ENCODE measurements at regions not wholly inside any gene's neighbourhood (a gene's known extent, or its start where the extent isn't known, plus 50 kb on each side); places are given as distances from the start of the nearest gene placed in this dataset.
"Not testable (repeated sequence)": the region's sequence is repeated elsewhere in the genome, so short reads cannot be mapped to it uniquely, and the experiment has no call there.

DNA sequence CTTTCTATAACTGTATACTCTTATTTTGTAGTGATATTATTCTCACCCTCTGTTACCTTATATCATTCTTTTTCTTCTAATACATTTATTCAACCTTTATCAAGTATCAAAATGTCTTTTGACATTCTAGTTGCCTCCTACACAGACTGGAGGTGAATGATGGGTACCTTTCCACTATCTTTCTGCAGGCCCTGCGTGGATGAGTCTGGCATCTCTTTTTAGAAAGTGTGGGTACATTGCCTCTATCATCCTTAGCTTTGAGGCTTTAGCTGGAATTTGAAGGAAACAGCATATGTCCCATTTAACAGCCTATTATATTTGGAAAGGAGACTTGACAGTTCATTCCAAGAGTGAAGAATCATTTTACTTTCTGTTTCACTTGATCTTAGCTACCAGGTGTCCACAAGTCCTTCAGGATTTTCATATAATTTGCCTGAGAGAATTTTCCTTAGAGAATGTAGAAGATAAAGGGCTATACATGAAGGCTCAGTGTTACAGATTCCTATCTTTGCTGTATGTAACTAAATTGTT lies 192.0 kb downstream of the CWF19L2 start:
- TF ChIP-seq, protein P1, sequence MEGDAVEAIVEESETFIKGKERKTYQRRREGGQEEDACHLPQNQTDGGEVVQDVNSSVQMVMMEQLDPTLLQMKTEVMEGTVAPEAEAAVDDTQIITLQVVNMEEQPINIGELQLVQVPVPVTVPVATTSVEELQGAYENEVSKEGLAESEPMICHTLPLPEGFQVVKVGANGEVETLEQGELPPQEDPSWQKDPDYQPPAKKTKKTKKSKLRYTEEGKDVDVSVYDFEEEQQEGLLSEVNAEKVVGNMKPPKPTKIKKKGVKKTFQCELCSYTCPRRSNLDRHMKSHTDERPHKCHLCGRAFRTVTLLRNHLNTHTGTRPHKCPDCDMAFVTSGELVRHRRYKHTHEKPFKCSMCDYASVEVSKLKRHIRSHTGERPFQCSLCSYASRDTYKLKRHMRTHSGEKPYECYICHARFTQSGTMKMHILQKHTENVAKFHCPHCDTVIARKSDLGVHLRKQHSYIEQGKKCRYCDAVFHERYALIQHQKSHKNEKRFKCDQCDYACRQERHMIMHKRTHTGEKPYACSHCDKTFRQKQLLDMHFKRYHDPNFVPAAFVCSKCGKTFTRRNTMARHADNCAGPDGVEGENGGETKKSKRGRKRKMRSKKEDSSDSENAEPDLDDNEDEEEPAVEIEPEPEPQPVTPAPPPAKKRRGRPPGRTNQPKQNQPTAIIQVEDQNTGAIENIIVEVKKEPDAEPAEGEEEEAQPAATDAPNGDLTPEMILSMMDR (IDR thresholded peaks at IDR 0.05; ENCODE audit: insufficient read depth, missing control alignments): no peak
- FAIRE-seq (no peak), DNase-seq (ENCODE audit: insufficient read length, low spot score) (no peak)

DNA sequence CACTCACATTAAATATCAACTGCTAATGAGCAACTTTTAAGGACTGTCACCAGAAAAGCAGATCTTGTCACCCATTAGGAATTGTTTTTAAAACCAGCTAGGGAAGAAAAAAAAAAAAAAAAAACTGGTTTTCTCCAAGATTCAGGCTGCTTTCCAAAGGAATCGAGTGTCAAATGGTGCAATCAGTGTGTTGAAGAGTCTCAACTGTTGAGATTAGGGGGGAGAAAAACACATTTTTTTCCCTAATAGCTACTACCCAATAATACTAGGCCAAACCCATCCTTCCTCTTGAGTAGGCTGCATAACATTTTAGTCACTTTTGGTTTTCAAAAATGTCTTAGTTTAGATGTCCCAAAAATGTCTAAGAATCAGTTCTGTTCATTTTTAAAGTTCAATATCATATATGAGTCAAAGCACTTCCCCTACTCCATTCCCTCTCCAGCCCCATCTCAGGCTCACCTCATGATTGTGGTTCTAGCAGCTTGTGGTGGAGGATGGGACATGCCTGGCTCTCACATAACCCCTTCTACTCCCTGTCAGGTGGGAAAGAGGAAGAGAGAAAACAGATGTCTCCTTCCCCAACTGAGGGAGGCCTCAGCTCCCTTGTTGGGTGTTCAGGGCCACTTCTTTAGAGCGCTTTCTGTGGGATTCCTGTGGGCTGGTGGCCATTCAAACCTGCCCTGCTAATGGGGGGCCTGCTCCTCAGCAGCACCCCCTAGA lies 193.6 kb downstream of the CWF19L2 start:
- TF ChIP-seq, protein P1 (IDR thresholded peaks at IDR 0.05; ENCODE audit: insufficient read depth, missing control alignments): no peak
- no peak for FAIRE-seq

DNA sequence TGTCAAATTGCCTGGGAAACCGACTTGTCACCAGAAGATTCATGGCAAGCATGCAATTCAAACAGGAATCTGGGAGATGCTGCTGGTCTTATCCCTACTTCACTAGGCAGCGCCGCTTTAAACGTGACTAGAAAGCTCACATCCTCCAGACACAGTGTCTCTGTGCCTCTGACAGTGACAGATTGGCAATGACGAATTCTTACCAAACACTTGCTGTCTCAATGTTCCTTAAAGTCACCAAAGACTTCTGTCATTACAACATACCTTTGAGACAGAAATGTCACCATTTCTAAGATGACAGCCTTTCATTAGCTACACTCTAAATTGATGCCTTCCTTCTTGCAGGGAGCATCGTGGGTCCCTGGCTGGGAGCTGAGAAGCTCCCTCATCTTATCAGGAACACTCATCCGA lies 197.8 kb downstream of the CWF19L2 start:
- DNase-seq (ENCODE audit: insufficient read length, low spot score) (no peak), FAIRE-seq (no peak)
- TF ChIP-seq, protein P1 (IDR thresholded peaks at IDR 0.05; ENCODE audit: insufficient read depth, missing control alignments): no peak

More for the DNA sequence above, 193.6 kb downstream of the CWF19L2 start:
- DNase-seq (ENCODE audit: insufficient read length, low spot score): no peak

DNA sequence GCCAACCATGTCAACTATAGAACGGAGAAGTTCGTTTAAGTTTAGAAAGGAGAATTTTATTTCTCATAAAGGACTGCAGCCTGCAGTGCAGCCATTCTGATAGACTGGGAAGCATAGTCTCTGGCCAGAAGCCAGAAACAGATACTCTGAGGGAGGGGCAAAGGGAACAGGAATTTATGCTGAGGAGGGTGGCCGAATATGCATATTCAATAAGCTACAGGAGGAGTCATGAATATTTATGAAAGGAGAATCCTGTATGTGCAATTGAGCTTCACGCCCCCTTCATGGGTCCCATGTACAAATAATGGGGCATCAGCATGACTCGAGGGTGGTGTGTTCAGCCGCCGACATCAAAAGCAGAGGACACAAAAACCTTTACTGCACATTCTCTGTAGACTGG lies 199.9 kb downstream of the CWF19L2 start:
- TF ChIP-seq, protein P1 (IDR thresholded peaks at IDR 0.05; ENCODE audit: insufficient read depth, missing control alignments): no peak
- DNase-seq (ENCODE audit: insufficient read length, low spot score) (no peak), FAIRE-seq (no peak)

DNA sequence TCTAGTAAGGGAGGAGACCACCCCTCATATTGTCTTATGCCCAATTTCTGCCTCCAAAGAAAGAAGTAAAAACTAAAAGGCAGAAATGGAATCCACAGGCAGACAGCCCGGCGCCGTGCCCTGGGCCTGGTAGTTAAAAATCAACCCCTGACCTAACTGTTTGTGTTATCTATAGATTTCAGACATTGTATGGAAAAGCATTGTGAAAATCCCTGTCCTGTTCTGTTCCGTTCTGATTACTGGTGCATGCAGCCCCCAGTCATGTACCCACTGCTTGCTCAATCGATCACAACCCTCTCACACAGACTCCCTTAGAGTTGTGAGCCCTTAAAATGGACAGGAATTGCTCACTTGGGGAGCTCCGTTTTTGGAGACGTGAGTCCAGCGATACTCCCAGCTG lies 204.0 kb downstream of the CWF19L2 start:
- not testable (repeated sequence) for FAIRE-seq; DNase-seq (ENCODE audit: insufficient read length, low spot score)

DNA sequence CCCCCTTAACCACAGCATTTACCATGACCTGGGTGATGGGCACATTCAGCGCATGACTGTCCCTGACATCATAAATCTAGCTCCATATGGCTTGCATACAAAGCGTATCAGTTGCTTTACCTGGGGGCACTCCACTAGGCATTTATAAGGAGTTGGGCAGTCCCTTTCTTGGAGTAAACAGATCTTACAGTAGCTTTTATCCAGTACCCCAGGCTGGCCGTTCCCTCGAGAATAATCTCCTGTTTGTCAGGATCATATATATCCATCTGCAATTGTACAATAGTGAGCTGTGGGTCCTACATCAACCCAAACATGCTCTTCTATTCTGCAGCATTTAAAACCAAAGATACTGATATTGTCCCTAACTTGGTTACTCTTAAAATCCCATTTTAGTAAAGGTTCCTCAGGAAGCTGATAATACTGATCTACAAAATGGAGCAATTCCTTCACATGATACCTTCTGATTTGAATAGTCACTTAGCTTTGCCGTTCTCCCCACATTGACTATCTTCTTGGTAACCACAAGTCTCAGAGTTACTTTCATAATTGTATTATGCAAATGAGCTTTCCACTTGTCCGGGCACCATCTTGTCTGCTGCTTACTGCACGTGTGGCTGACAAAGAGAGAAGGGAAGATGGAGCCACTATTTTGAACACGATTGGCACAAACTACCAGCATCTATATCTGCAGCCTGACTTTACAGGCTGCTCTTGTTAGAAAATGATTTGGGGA lies 205.0 kb downstream of the CWF19L2 start:
- TF ChIP-seq, protein P1 (IDR thresholded peaks at IDR 0.05; ENCODE audit: insufficient read depth, missing control alignments): no peak
- no peak for DNase-seq (ENCODE audit: insufficient read length, low spot score)
- FAIRE-seq: no peak

DNA sequence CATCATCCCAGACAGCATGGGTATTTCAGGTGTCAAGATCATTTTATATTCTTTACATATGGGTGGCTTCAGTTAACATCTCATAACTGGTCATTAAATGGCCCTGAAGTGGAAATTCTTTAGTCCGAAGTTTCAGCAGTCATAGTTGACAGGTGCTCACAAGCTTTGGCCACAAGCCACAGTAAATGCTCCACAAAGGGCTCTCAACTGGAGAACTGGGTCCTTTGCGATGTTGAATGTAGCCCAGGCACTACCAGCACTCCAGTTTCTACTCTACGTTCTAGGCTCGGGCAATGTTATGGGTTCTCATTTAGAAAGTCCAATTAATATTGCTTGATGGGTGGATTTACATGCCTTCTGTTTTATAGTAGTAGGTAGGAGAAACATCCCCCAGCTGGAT lies 206.3 kb downstream of the CWF19L2 start:
- TF ChIP-seq, protein P1 (IDR thresholded peaks at IDR 0.05; ENCODE audit: insufficient read depth, missing control alignments): no peak
- DNase-seq (ENCODE audit: insufficient read length, low spot score) (no peak), FAIRE-seq (no peak)

Measured in D721Med (cell line).